Neural progenitor cell (in vitro differentiated cells): ENCODE measurements at regions not wholly inside any gene's neighbourhood (a gene's known extent, or its start where the extent isn't known, plus 50 kb on each side); places are given as distances from the start of the nearest gene placed in this dataset.

ENCODE experiments used
- DNase-seq: peaks from one replicate; pipeline ENCODE4 v3.0.0-alpha.2; 2016; ENCODE audit warnings: low spot score
- H2AFZ ChIP-seq: fragments of 200-600 bp; sonication (generic); replicated peaks from 2 replicates; pipeline ENCODE4 v1.6.1; 2016; ENCODE audit warnings: antibody characterized with exemption
- H3F3A ChIP-seq: fragments of 200-600 bp; sonication (generic); 2 replicates; pipeline ENCODE4 v1.6.1; 2016; ENCODE audit warnings: antibody characterized with exemption, low read depth
- H3K27ac ChIP-seq: fragments of 200-600 bp; sonication (generic); 2 replicates; pipeline ENCODE4 v1.5.1; 2016; ENCODE audit warnings: mild to moderate bottlenecking
- H3K27me3 ChIP-seq: fragments of 200-600 bp; sonication (generic); 2 replicates; pipeline ENCODE4 v1.6.1; 2016; ENCODE audit warnings: mild to moderate bottlenecking, moderate library complexity
- H3K36me3 ChIP-seq: fragments of 200-600 bp; sonication (generic); 2 replicates; pipeline ENCODE4 v1.5.1; 2016
- H3K4me1 ChIP-seq: fragments of 200-600 bp; sonication (generic); 2 replicates; pipeline ENCODE4 v1.6.1; 2016; ENCODE audit warnings: mixed run types
- H3K4me2 ChIP-seq: fragments of 200-600 bp; sonication (generic); 2 replicates; pipeline ENCODE4 v1.6.1; 2016
- H3K4me3 ChIP-seq: fragments of 200-600 bp; sonication (generic); 2 replicates; pipeline ENCODE4 v1.5.1; 2016
- H3K79me2 ChIP-seq: fragments of 200-600 bp; sonication (generic); 2 replicates; pipeline ENCODE4 v1.6.1; 2016; ENCODE audit warnings: low read depth
- H3K9ac ChIP-seq: fragments of 200-600 bp; sonication (generic); 2 replicates; pipeline ENCODE4 v1.6.1; 2016
- H3K9me3 ChIP-seq: fragments of 200-600 bp; sonication (generic); 2 replicates; pipeline ENCODE4 v1.5.1; 2016; ENCODE audit warnings: low read depth
- H4K20me1 ChIP-seq: fragments of 200-600 bp; sonication (generic); 2 replicates; pipeline ENCODE4 v1.6.1; 2016; ENCODE audit warnings: low read depth
- H3K27ac Mint-ChIP-seq: 3 replicates; pipeline ENCODE4 v1.8.0; 2021; ENCODE audit warnings: mixed read lengths
- H3K27me3 Mint-ChIP-seq: 2 replicates; pipeline ENCODE4 v1.8.0; 2022; ENCODE audit warnings: low read depth, mild to moderate bottlenecking, inconsistent platforms, moderate library complexity, mixed read lengths; ENCODE audit not compliant: insufficient read depth
- H3K36me3 Mint-ChIP-seq: 3 replicates; pipeline ENCODE4 v1.8.0; 2021; ENCODE audit warnings: mixed read lengths
- H3K4me1 Mint-ChIP-seq: 3 replicates; pipeline ENCODE4 v1.8.0; 2021; ENCODE audit warnings: mixed read lengths
- H3K4me3 Mint-ChIP-seq: 3 replicates; pipeline ENCODE4 v1.8.0; 2021; ENCODE audit warnings: mild to moderate bottlenecking, moderate library complexity, mixed read lengths
- H3K9me3 Mint-ChIP-seq: 3 replicates; pipeline ENCODE4 v1.8.0; 2020; ENCODE audit warnings: mixed read lengths
- CTCF ChIP-seq: fragments of 200-600 bp; sonication (generic); IDR thresholded peaks from 2 replicates; pipeline ENCODE4 v1.5.1; 2017; ENCODE audit warnings: antibody characterized with exemption, mild to moderate bottlenecking
- EZH2 ChIP-seq: fragments of 200-600 bp; sonication (generic); IDR thresholded peaks from 2 replicates; pipeline ENCODE4 v1.6.1; 2017; ENCODE audit warnings: antibody characterized with exemption, mild to moderate bottlenecking, moderate library complexity
- EZH2phosphoT487 ChIP-seq: fragments of 200-600 bp; sonication (generic); IDR thresholded peaks from 2 replicates; pipeline ENCODE4 v1.6.1; 2017; ENCODE audit warnings: antibody characterized with exemption

- Mint-ChIP-seq H3K36me3 (no peaks in the 10 kb centered on the region), H3K27ac (no peak overlapping the region), H3K4me3 (no peak overlapping the region), H3K27me3 (no peaks in the 10 kb centered on the region), H3K9me3 (no peaks in the 10 kb centered on the region), H3K4me1 (no peaks in the 10 kb centered on the region)
- Histone ChIP-seq H3F3A (no peaks in the 10 kb centered on the region), H4K20me1 (no peaks in the 10 kb centered on the region), H2AFZ (no peak overlapping the region), H3K27ac (no peak overlapping the region), H3K4me2 (no peak overlapping the region), H3K4me1 (no peaks in the 10 kb centered on the region), H3K27me3 (peaks cover 12% of the 10 kb centered on the region), H3K79me2 (no peaks in the 10 kb centered on the region), H3K9me3 (no peaks in the 10 kb centered on the region), H3K36me3 (no peaks in the 10 kb centered on the region), H3K9ac (no peak overlapping the region), H3K4me3 (no peak overlapping the region)
- DNase-seq: no peak
- no peak for TF ChIP-seq EZH2phosphoT487
- no peak for TF ChIP-seq CTCF
- no peak for TF ChIP-seq EZH2
Observed at GRCh38 chr10:111773950-111774349, 409.6 kb downstream of the GPAM start.

- H3K4me2 ChIP-seq: no peak overlapping the region
- Mint-ChIP-seq H3K27me3 (no peaks in the 10 kb centered on the region), H3K36me3 (no peaks in the 10 kb centered on the region), H3K4me1 (no peaks in the 10 kb centered on the region), H3K27ac (no peak overlapping the region), H3K4me3 (no peak overlapping the region), H3K9me3 (no peaks in the 10 kb centered on the region)
- H4K20me1 ChIP-seq: no peaks in the 10 kb centered on the region
- H3K9ac ChIP-seq: no peak overlapping the region
- no peaks in the 10 kb centered on the region for H3F3A ChIP-seq
- no peak overlapping the region for H3K27ac ChIP-seq
- peaks cover 7% of the 10 kb centered on the region for H3K27me3 ChIP-seq
- no peaks in the 10 kb centered on the region for H3K36me3 ChIP-seq
- H3K4me1 ChIP-seq: no peaks in the 10 kb centered on the region
- DNase-seq: no peak
- H2AFZ ChIP-seq: no peak overlapping the region
- no peaks in the 10 kb centered on the region for H3K79me2 ChIP-seq
- no peaks in the 10 kb centered on the region for H3K9me3 ChIP-seq
- no peak for TF ChIP-seq EZH2
- TF ChIP-seq CTCF: no peak
- TF ChIP-seq EZH2phosphoT487: no peak
- H3K4me3 ChIP-seq: no peak overlapping the region
Observed at GRCh38 chr10:111774486-111774885, 409.1 kb downstream of the GPAM start.

- no peaks in the 10 kb centered on the region for H3K27me3 Mint-ChIP-seq
- Histone ChIP-seq H2AFZ (no peak overlapping the region), H3K4me3 (no peak overlapping the region), H3K9me3 (no peaks in the 10 kb centered on the region), H3K27ac (no peak overlapping the region), H3K36me3 (no peaks in the 10 kb centered on the region), H3K79me2 (no peaks in the 10 kb centered on the region), H3F3A (no peaks in the 10 kb centered on the region), H3K4me2 (no peak overlapping the region), H3K9ac (no peak overlapping the region), H4K20me1 (no peaks in the 10 kb centered on the region), H3K27me3 (no peaks in the 10 kb centered on the region), H3K4me1 (no peaks in the 10 kb centered on the region)
- no peak overlapping the region for H3K27ac Mint-ChIP-seq
- no peaks in the 10 kb centered on the region for H3K9me3 Mint-ChIP-seq
- no peaks in the 10 kb centered on the region for H3K36me3 Mint-ChIP-seq
- peaks cover 9% of the 10 kb centered on the region for H3K4me1 Mint-ChIP-seq
- H3K4me3 Mint-ChIP-seq: no peak overlapping the region
- DNase-seq: no peak
- TF ChIP-seq EZH2phosphoT487 (no peak), CTCF (no peak), EZH2 (no peak)
Observed at GRCh38 chr10:111784436-111784835, 399.1 kb downstream of the GPAM start.
